Naive thymus-derived CD4-positive, alpha-beta T cell (primary cell): ENCODE measurements at regions not wholly inside any gene's neighbourhood (a gene's known extent, or its start where the extent isn't known, plus 50 kb on each side); places are given as distances from the start of the nearest gene placed in this dataset.

ENCODE experiments used
- ATAC-seq: fragments of 150-1000 bp; cut with Tn5 transposase; 2 replicates; pipeline ENCODE4 v1.10.0; 2021; ENCODE audit warnings: mild to moderate bottlenecking, moderate library complexity
- CTCF ChIA-PET: fragments of 350-600 bp; sonication (Branson Sonifier 250); formaldehyde crosslinking; loops from one replicate; lab custom pipeline; 2021; ENCODE audit warnings: antibody characterized with exemption; lab: Charles Lee
- POLR2A ChIA-PET: fragments of 350-600 bp; sonication (Branson Sonifier 250); formaldehyde crosslinking; loops from one replicate; lab custom pipeline; 2021; ENCODE audit warnings: antibody characterized with exemption, inconsistent platforms; lab: Charles Lee
- DNase-seq, 9 donors: peaks; one replicate each; pipeline versions ENCODE4 v3.0.0 to v3.0.0-alpha.2; 2020 to 2022; ENCODE audit warnings: mixed read lengths in 1 of 9
- H3K27ac ChIP-seq: one replicate; pipeline ENCODE4 v1.7.0; 2013; ENCODE audit warnings: mild to moderate bottlenecking, low read depth, low read length, moderate library complexity
- H3K27me3 ChIP-seq, 2 donors: one replicate each; pipeline ENCODE4 v1.7.0; 2013; ENCODE audit warnings: low read length in 2 of 2, mild to moderate bottlenecking in 2 of 2, moderate library complexity in 2 of 2; ENCODE audit not compliant: control insufficient read depth in 2 of 2, insufficient read depth in 2 of 2
- H3K36me3 ChIP-seq, 3 experiments: 1 replicate in 2 of 3; 2 replicates in 1 of 3; pipeline ENCODE4 v1.7.0; 2013; ENCODE audit warnings: low read length in 3 of 3, mild to moderate bottlenecking in 3 of 3, moderate library complexity in 1 of 3; ENCODE audit not compliant: insufficient read depth in 3 of 3, control insufficient read depth in 2 of 3
- H3K4me1 ChIP-seq, 2 donors: one replicate each; pipeline ENCODE4 v1.7.0; 2013; ENCODE audit warnings: low read length in 2 of 2, mild to moderate bottlenecking in 2 of 2, moderate library complexity in 1 of 2; ENCODE audit not compliant: control insufficient read depth in 2 of 2, insufficient read depth in 2 of 2
- H3K4me3 ChIP-seq: 2 replicates; pipeline ENCODE4 v1.7.0; 2013; ENCODE audit warnings: mild to moderate bottlenecking, low read length
- H3K9me3 ChIP-seq, 3 experiments: 1 replicate in 2 of 3; 2 replicates in 1 of 3; pipeline ENCODE4 v1.7.0; 2013; ENCODE audit warnings: low read length in 3 of 3; ENCODE audit not compliant: control insufficient read depth in 2 of 3
- H3K27ac Mint-ChIP-seq, 9 donors: one replicate each; pipeline ENCODE4 v1.8.0; 2020 to 2022; ENCODE audit warnings: mixed read lengths in 9 of 9, mild to moderate bottlenecking in 8 of 9, moderate library complexity in 5 of 9, inconsistent platforms in 2 of 9
- H3K27me3 Mint-ChIP-seq, 5 donors: one replicate each; pipeline ENCODE4 v1.8.0; 2021 to 2022; ENCODE audit warnings: mixed read lengths in 5 of 5, mild to moderate bottlenecking in 1 of 5
- H3K36me3 Mint-ChIP-seq, 5 donors: one replicate each; pipeline ENCODE4 v1.8.0; 2020 to 2022; ENCODE audit warnings: mixed read lengths in 5 of 5, mild to moderate bottlenecking in 3 of 5, inconsistent platforms in 1 of 5
- H3K4me1 Mint-ChIP-seq, 7 donors: one replicate each; pipeline ENCODE4 v1.8.0; 2020 to 2022; ENCODE audit warnings: mixed read lengths in 7 of 7, mild to moderate bottlenecking in 3 of 7, inconsistent platforms in 1 of 7
- H3K4me3 Mint-ChIP-seq, 10 donors: one replicate each; pipeline ENCODE4 v1.8.0; 2020 to 2022; ENCODE audit warnings: mild to moderate bottlenecking in 10 of 10, mixed read lengths in 10 of 10, moderate library complexity in 6 of 10, inconsistent platforms in 2 of 10
- H3K9me3 Mint-ChIP-seq, 11 donors: one replicate each; pipeline ENCODE4 v1.8.0; 2020 to 2022; ENCODE audit warnings: mixed read lengths in 11 of 11, mild to moderate bottlenecking in 4 of 11, inconsistent platforms in 1 of 11, moderate library complexity in 1 of 11
- intact Hi-C, 2 donors: fragments of 100-400 bp; cut with micrococcal nuclease; formaldehyde crosslinking; loops; one replicate each; pipeline ENCODE4 v1.15.1; 2023

GRCh38 chr3:174440741-174441587, 418.2 kb upstream of the NAALADL2 start:
- peak overlapping the region in 6 of 9 donors; percentile 51 to 87 (median 62) for H3K27ac Mint-ChIP-seq
- POLR2A ChIA-PET: no interaction called here
- H3K9me3 ChIP-seq: no peaks in the 10 kb centered on the region
- no peaks in the 10 kb centered on the region for H3K9me3 Mint-ChIP-seq
- H3K4me1 ChIP-seq: no peaks in the 10 kb centered on the region
- peaks cover 8 to 17% (median 14%) of the 10 kb centered on the region in 7 donors for H3K4me1 Mint-ChIP-seq
- peak overlapping the region; percentile 41 for H3K4me3 ChIP-seq
- no peaks in the 10 kb centered on the region for H3K36me3 Mint-ChIP-seq
- intact Hi-C loops: no loop called here
- peaks cover 14 to 23% (median 18%) of the 10 kb centered on the region in 5 donors for H3K27me3 Mint-ChIP-seq
- H3K4me3 Mint-ChIP-seq: peak overlapping the region; percentile 79 to 92 (median 86)
- H3K27me3 ChIP-seq: peaks cover 0 to 4% of the 10 kb centered on the region in 2 donors
- H3K36me3 ChIP-seq: no peaks in the 10 kb centered on the region
- DNase-seq (peak; percentile 35 to 80 (median 65)), ATAC-seq (peak; percentile 82)
- peak overlapping the region; percentile 81 for H3K27ac ChIP-seq
- CTCF ChIA-PET: no interaction called here

GRCh38 chr3:174441588-174442301, 417.4 kb upstream of the NAALADL2 start:
- POLR2A ChIA-PET: no interaction called here
- Histone ChIP-seq H3K27me3 (peaks cover 0 to 4% of the 10 kb centered on the region in 2 donors), H3K4me1 (no peaks in the 10 kb centered on the region), H3K27ac (peak overlapping the region; percentile 81), H3K9me3 (no peaks in the 10 kb centered on the region), H3K36me3 (no peaks in the 10 kb centered on the region), H3K4me3 (peak overlapping the region; percentile 41)
- Mint-ChIP-seq H3K4me3 (peak overlapping the region; percentile 79 to 92 (median 86)), H3K9me3 (no peaks in the 10 kb centered on the region), H3K27ac (peak overlapping the region in 6 of 9 donors; percentile 51 to 87 (median 62)), H3K4me1 (peaks cover 8 to 17% (median 14%) of the 10 kb centered on the region in 7 donors), H3K27me3 (peaks cover 14 to 21% (median 15%) of the 10 kb centered on the region in 5 donors), H3K36me3 (no peaks in the 10 kb centered on the region)
- CTCF ChIA-PET: no interaction called here
- ATAC-seq (no peak), DNase-seq (no peak)
- intact Hi-C loops: no loop called here

- no peak overlapping the region for H3K27ac Mint-ChIP-seq
- DNase-seq (no peak), ATAC-seq (no peak)
- peak overlapping the region in 3 of 10 donors; percentile 79 to 83 (median 80) for H3K4me3 Mint-ChIP-seq
- H3K4me1 ChIP-seq: no peaks in the 10 kb centered on the region
- no peaks in the 10 kb centered on the region for H3K36me3 ChIP-seq
- no peaks in the 10 kb centered on the region for H3K36me3 Mint-ChIP-seq
- ChIA-PET POLR2A (no interaction called here), CTCF (no interaction called here)
- H3K4me3 ChIP-seq: no peak overlapping the region
- H3K27me3 ChIP-seq: peaks cover 0 to 4% of the 10 kb centered on the region in 2 donors
- H3K27me3 Mint-ChIP-seq: peaks cover 13 to 21% (median 15%) of the 10 kb centered on the region in 5 donors
- peaks cover 8 to 17% (median 14%) of the 10 kb centered on the region in 7 donors for H3K4me1 Mint-ChIP-seq
- H3K27ac ChIP-seq: no peak overlapping the region
- intact Hi-C loops: no loop called here
- no peaks in the 10 kb centered on the region for H3K9me3 ChIP-seq
- no peaks in the 10 kb centered on the region for H3K9me3 Mint-ChIP-seq
Measured at GRCh38 chr3:174442302-174442682, 416.8 kb upstream of the NAALADL2 start.

GRCh38 chr3:174444391-174444790, 414.7 kb upstream of the NAALADL2 start:
- CTCF ChIA-PET: no interaction called here
- H3K4me3 Mint-ChIP-seq: no peak overlapping the region
- no peaks in the 10 kb centered on the region for H3K4me1 ChIP-seq
- ATAC-seq (no peak), DNase-seq (no peak)
- POLR2A ChIA-PET: no interaction called here
- H3K27ac ChIP-seq: no peak overlapping the region
- intact Hi-C loops: no loop called here
- H3K9me3 ChIP-seq: no peaks in the 10 kb centered on the region
- H3K9me3 Mint-ChIP-seq: peaks cover 0 to 13% (median 6%) of the 10 kb centered on the region in 11 donors
- H3K36me3 Mint-ChIP-seq: peaks cover 0 to 5% (median 0%) of the 10 kb centered on the region in 5 donors
- peaks cover 8 to 17% (median 14%) of the 10 kb centered on the region in 7 donors for H3K4me1 Mint-ChIP-seq
- H3K36me3 ChIP-seq: no peaks in the 10 kb centered on the region
- H3K27me3 Mint-ChIP-seq: peaks cover 10 to 18% (median 15%) of the 10 kb centered on the region in 5 donors
- H3K27ac Mint-ChIP-seq: no peak overlapping the region
- no peaks in the 10 kb centered on the region for H3K27me3 ChIP-seq
- H3K4me3 ChIP-seq: no peak overlapping the region

GRCh38 chr3:174457758-174458157, 401.4 kb upstream of the NAALADL2 start:
- no peak overlapping the region for H3K4me3 Mint-ChIP-seq
- H3K4me1 ChIP-seq: no peaks in the 10 kb centered on the region
- H3K4me3 ChIP-seq: no peak overlapping the region
- no peaks in the 10 kb centered on the region for H3K36me3 ChIP-seq
- H3K27me3 ChIP-seq: no peaks in the 10 kb centered on the region
- POLR2A ChIA-PET: no interaction called here
- intact Hi-C loops: no loop called here
- H3K4me1 Mint-ChIP-seq: no peaks in the 10 kb centered on the region
- CTCF ChIA-PET: no interaction called here
- H3K27ac ChIP-seq: no peak overlapping the region
- H3K9me3 ChIP-seq: peaks cover 0 to 3% (median 0%) of the 10 kb centered on the region in 3 experiments
- H3K27me3 Mint-ChIP-seq: no peaks in the 10 kb centered on the region
- H3K36me3 Mint-ChIP-seq: no peaks in the 10 kb centered on the region
- DNase-seq (no peak), ATAC-seq (no peak)
- H3K9me3 Mint-ChIP-seq: peaks cover 4 to 47% (median 16%) of the 10 kb centered on the region in 11 donors
- H3K27ac Mint-ChIP-seq: no peak overlapping the region

GRCh38 chr3:174460831-174461230, 398.3 kb upstream of the NAALADL2 start:
- intact Hi-C loops: no loop called here
- DNase-seq (no peak), ATAC-seq (no peak)
- H3K4me1 Mint-ChIP-seq: no peaks in the 10 kb centered on the region
- H3K4me3 ChIP-seq: no peak overlapping the region
- ChIA-PET CTCF (no interaction called here), POLR2A (no interaction called here)
- H3K27me3 Mint-ChIP-seq: no peaks in the 10 kb centered on the region
- peaks cover 0 to 18% (median 6%) of the 10 kb centered on the region in 11 donors for H3K9me3 Mint-ChIP-seq
- no peaks in the 10 kb centered on the region for H3K36me3 ChIP-seq
- H3K9me3 ChIP-seq: no peaks in the 10 kb centered on the region
- no peak overlapping the region for H3K4me3 Mint-ChIP-seq
- no peaks in the 10 kb centered on the region for H3K4me1 ChIP-seq
- H3K27ac Mint-ChIP-seq: no peak overlapping the region
- H3K27me3 ChIP-seq: no peaks in the 10 kb centered on the region
- H3K27ac ChIP-seq: no peak overlapping the region
- no peaks in the 10 kb centered on the region for H3K36me3 Mint-ChIP-seq
